ENCODE measurements at regions not wholly inside any gene's neighbourhood (a gene's known extent, or its start where the extent isn't known, plus 50 kb on each side); places are given as distances from the start of the nearest gene placed in this dataset.

GRCh38 chr5:175588709-175589429 lies 69.0 kb upstream of the HRH2 start:
- H4K20me1 ChIP-seq (ENCODE audit: insufficient read depth) = no peaks in the 10 kb centered on the region
- TF ChIP-seq CBX3 (IDR thresholded peaks at IDR 0.05; ENCODE audit: low read depth) = no peak
- TF ChIP-seq SP1 (IDR thresholded peaks at IDR 0.05; ENCODE audit: low read depth) = no peak
- H3K9me2 ChIP-seq (ENCODE audit: insufficient read depth) = no peaks in the 10 kb centered on the region
- peaks cover 5% of the 10 kb centered on the region; the same call in 1 of the 2 replicates for H3K27me3 ChIP-seq (ENCODE audit: insufficient read depth, low read length)
- POLR2A ChIA-PET = no interaction called here
- RAD21 ChIA-PET (ENCODE audit: low non-redundant PET in 1 of 2, low total read pairs in 2 of 2, uncharacterized antibody in 2 of 2, unreplicated experiment in 2 of 2) = no interaction called here
- ATAC-seq (no peak), DNase-seq (ENCODE audit: low read depth, low spot score) (no peak)
- no peak overlapping the region for H3K4me3 ChIP-seq (replicated peaks in 1 of 2; ENCODE audit: low read depth in 1 of 2, low read length in 2 of 2)
- H3K9ac ChIP-seq (ENCODE audit: low read length) = no peak overlapping the region
- H3K4me1 ChIP-seq (ENCODE audit: control insufficient read depth in 1 of 2, insufficient read depth in 2 of 2, low read length in 2 of 2) = peaks cover 0 to 7% of the 10 kb centered on the region in 2 experiments; a peak in 1 of 4 replicates
- H3K36me3 ChIP-seq (ENCODE audit: control insufficient read depth in 1 of 2, insufficient read depth in 2 of 2, low read length in 2 of 2) = no peaks in the 10 kb centered on the region
- no peak overlapping the region for H2AFZ ChIP-seq (ENCODE audit: low read depth, low read length, poor library complexity, severe bottlenecking)
- BruUV-seq (replicated peaks) = no TSS peak
- H3K79me2 ChIP-seq (ENCODE audit: insufficient read depth, low read length) = no peaks in the 10 kb centered on the region
- CTCF ChIA-PET = no interaction called here
- H3K9me3 ChIP-seq (ENCODE audit: control insufficient read depth in 1 of 2, insufficient read depth in 1 of 2, low read depth in 1 of 2, low read length in 2 of 2) = no peaks in the 10 kb centered on the region
- intact Hi-C loops (cut with micrococcal nuclease) = no loop called here
- no peak overlapping the region for H3K27ac ChIP-seq (ENCODE audit: low read depth, low read length)
- no peak overlapping the region for H3K4me2 ChIP-seq (ENCODE audit: low read length)

GRCh38 chr5:175589714-175590113 lies 68.2 kb upstream of the HRH2 start:
- Histone ChIP-seq H3K9ac (ENCODE audit: low read length) (no peak overlapping the region), H3K36me3 (ENCODE audit: control insufficient read depth in 1 of 2, insufficient read depth in 2 of 2, low read length in 2 of 2) (no peaks in the 10 kb centered on the region), H2AFZ (ENCODE audit: low read depth, low read length, poor library complexity, severe bottlenecking) (no peak overlapping the region), H3K79me2 (ENCODE audit: insufficient read depth, low read length) (no peaks in the 10 kb centered on the region), H3K27me3 (ENCODE audit: insufficient read depth, low read length) (peaks cover 2% of the 10 kb centered on the region; the same call in 1 of the 2 replicates), H4K20me1 (ENCODE audit: insufficient read depth) (no peaks in the 10 kb centered on the region), H3K9me3 (ENCODE audit: control insufficient read depth in 1 of 2, insufficient read depth in 1 of 2, low read depth in 1 of 2, low read length in 2 of 2) (no peaks in the 10 kb centered on the region), H3K4me2 (ENCODE audit: low read length) (no peak overlapping the region), H3K4me1 (ENCODE audit: control insufficient read depth in 1 of 2, insufficient read depth in 2 of 2, low read length in 2 of 2) (peaks cover 0 to 7% of the 10 kb centered on the region in 2 experiments; a peak in 1 of 4 replicates), H3K27ac (ENCODE audit: low read depth, low read length) (no peak overlapping the region), H3K4me3 (replicated peaks in 1 of 2; ENCODE audit: low read depth in 1 of 2, low read length in 2 of 2) (no peak overlapping the region), H3K9me2 (ENCODE audit: insufficient read depth) (no peaks in the 10 kb centered on the region)
- intact Hi-C loops (cut with micrococcal nuclease) = no loop called here
- no TSS peak for BruUV-seq (replicated peaks)
- CTCF ChIA-PET = no interaction called here
- POLR2A ChIA-PET = no interaction called here
- RAD21 ChIA-PET (ENCODE audit: low non-redundant PET in 1 of 2, low total read pairs in 2 of 2, uncharacterized antibody in 2 of 2, unreplicated experiment in 2 of 2) = no interaction called here
- ATAC-seq (no peak), DNase-seq (ENCODE audit: low read depth, low spot score) (no peak)
- no peak for TF ChIP-seq EZH2 (IDR thresholded peaks at IDR 0.05)
- TF ChIP-seq JUND (IDR thresholded peaks at IDR 0.05) = no peak
- TF ChIP-seq CTCF (IDR thresholded peaks at IDR 0.05 in 2 of 3, conservative IDR thresholded peaks at IDR 0.05 in 1 of 3; ENCODE audit: borderline replicate concordance in 1 of 3, insufficient read depth in 1 of 3, low read depth in 2 of 3, low read length in 2 of 3) = no peak
- TF ChIP-seq CEBPB (IDR thresholded peaks at IDR 0.05; ENCODE audit: low read depth) = no peak
- no peak for TF ChIP-seq YY1 (IDR thresholded peaks at IDR 0.05; ENCODE audit: extremely low read depth, insufficient replicate concordance, low read depth, low read length)

Measured in HCT116 (cell line).